ENCODE measurements at regions not wholly inside any gene's neighbourhood (a gene's known extent, or its start where the extent isn't known, plus 50 kb on each side); places are given as distances from the start of the nearest gene placed in this dataset.

- DNase-seq (ENCODE audit: low spot score), result no peak
Observed at GRCh38 chr6:1257778-1258177, 54.1 kb upstream of the FOXQ1 start.

GRCh38 chr6:1256435-1257008, 55.4 kb upstream of the FOXQ1 start:
- no peak for DNase-seq (ENCODE audit: low spot score)

GRCh38 chr6:1255636-1256365, 56.1 kb upstream of the FOXQ1 start:
- DNase-seq (ENCODE audit: low spot score), result no peak

GRCh38 chr6:1254326-1254725, 57.6 kb upstream of the FOXQ1 start:
- DNase-seq (ENCODE audit: low spot score), result no peak

GRCh38 chr6:1253816-1254215, 58.1 kb upstream of the FOXQ1 start:
- no peak for DNase-seq (ENCODE audit: low spot score)

- DNase-seq (ENCODE audit: low spot score), result no peak
Observed at GRCh38 chr6:1251198-1252155, 60.4 kb upstream of the FOXQ1 start.

- no peak for DNase-seq (ENCODE audit: low spot score)
Observed at GRCh38 chr6:1250489-1251197, 61.3 kb upstream of the FOXQ1 start.

GRCh38 chr6:1247894-1248293, 64.0 kb upstream of the FOXQ1 start:
- DNase-seq (ENCODE audit: low spot score), result no peak

GRCh38 chr6:1247056-1247455, 64.8 kb upstream of the FOXQ1 start:
- no peak for DNase-seq (ENCODE audit: low spot score)

- DNase-seq (ENCODE audit: low spot score), result no peak
Observed at GRCh38 chr6:1244941-1245340, 67.0 kb upstream of the FOXQ1 start.

GRCh38 chr6:1244278-1244677, 67.6 kb upstream of the FOXQ1 start:
- DNase-seq (ENCODE audit: low spot score), result no peak

GRCh38 chr6:1242446-1242845, 69.5 kb upstream of the FOXQ1 start:
- DNase-seq (ENCODE audit: low spot score), result no peak

GRCh38 chr6:1242021-1242420, 69.9 kb upstream of the FOXQ1 start:
- no peak for DNase-seq (ENCODE audit: low spot score)

GRCh38 chr6:1240766-1241318, 71.1 kb upstream of the FOXQ1 start:
- DNase-seq (ENCODE audit: low spot score), result no peak

GRCh38 chr6:1239805-1240204, 72.1 kb upstream of the FOXQ1 start:
- DNase-seq (ENCODE audit: low spot score), result no peak

GRCh38 chr6:1238040-1238439, 73.9 kb upstream of the FOXQ1 start:
- no peak for DNase-seq (ENCODE audit: low spot score)

- DNase-seq (ENCODE audit: low spot score), result no peak
Observed at GRCh38 chr6:1237636-1238035, 74.3 kb upstream of the FOXQ1 start.

GRCh38 chr6:1235825-1236224, 76.1 kb upstream of the FOXQ1 start:
- no peak for DNase-seq (ENCODE audit: low spot score)

GRCh38 chr6:1233924-1234323, 78.0 kb upstream of the FOXQ1 start:
- no peak for DNase-seq (ENCODE audit: low spot score)

- no peak for DNase-seq (ENCODE audit: low spot score)
Observed at GRCh38 chr6:1232578-1232977, 79.3 kb upstream of the FOXQ1 start.

GRCh38 chr6:1231941-1232340, 80.0 kb upstream of the FOXQ1 start:
- no peak for DNase-seq (ENCODE audit: low spot score)

All from globus pallidus (tissue), 1 donor.